ENCODE measurements at regions not wholly inside any gene's neighbourhood (a gene's known extent, or its start where the extent isn't known, plus 50 kb on each side); places are given as distances from the start of the nearest gene placed in this dataset.

DNA sequence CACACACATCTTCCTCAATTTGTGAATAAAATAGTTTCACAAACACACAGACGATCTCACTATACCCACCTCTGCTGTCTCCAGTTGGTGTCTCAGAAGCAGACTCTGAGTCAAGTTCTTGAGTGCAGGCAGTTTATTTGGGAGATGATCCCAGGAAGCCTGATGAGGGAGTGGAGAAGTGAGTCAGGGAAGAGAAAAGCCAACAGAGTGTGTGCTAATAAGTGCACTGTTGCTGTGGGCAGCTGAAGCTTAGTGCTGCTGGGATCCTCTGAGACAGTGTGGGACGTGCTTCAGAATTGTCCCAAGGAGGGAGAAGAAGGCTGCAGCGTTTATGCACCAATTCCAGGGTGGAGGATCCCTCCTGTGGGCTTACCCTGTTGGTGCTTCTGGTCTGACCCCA lies 423.2 kb upstream of the C16orf82 start:
- Histone ChIP-seq H3K27ac (ENCODE audit: low read depth, low read length) (no peak overlapping the region), H3K9me2 (ENCODE audit: insufficient read depth) (no peaks in the 10 kb centered on the region), H2AFZ (ENCODE audit: low read depth, low read length, poor library complexity, severe bottlenecking) (no peak overlapping the region), H3K4me2 (ENCODE audit: low read length) (no peak overlapping the region), H3K4me3 (replicated peaks in 1 of 2; ENCODE audit: low read depth in 1 of 2, low read length in 2 of 2) (no peak overlapping the region), H4K20me1 (ENCODE audit: insufficient read depth) (no peaks in the 10 kb centered on the region), H3K9me3 (ENCODE audit: control insufficient read depth in 1 of 2, insufficient read depth in 1 of 2, low read depth in 1 of 2, low read length in 2 of 2) (no peaks in the 10 kb centered on the region; a peak in 1 of 4 replicates), H3K79me2 (ENCODE audit: insufficient read depth, low read length) (no peaks in the 10 kb centered on the region), H3K4me1 (ENCODE audit: control insufficient read depth in 1 of 2, insufficient read depth in 2 of 2, low read length in 2 of 2) (no peaks in the 10 kb centered on the region), H3K27me3 (ENCODE audit: insufficient read depth, low read length) (no peaks in the 10 kb centered on the region), H3K9ac (ENCODE audit: low read length) (no peak overlapping the region), H3K36me3 (ENCODE audit: control insufficient read depth in 1 of 2, insufficient read depth in 2 of 2, low read length in 2 of 2) (no peaks in the 10 kb centered on the region)
- no TSS peak for BruUV-seq (replicated peaks)
- no peak for DNase-seq (ENCODE audit: low read depth, low spot score)
- ATAC-seq = no peak
- ChIA-PET CTCF (no interaction called here), RAD21 (ENCODE audit: low non-redundant PET in 1 of 2, low total read pairs in 2 of 2, uncharacterized antibody in 2 of 2, unreplicated experiment in 2 of 2) (no interaction called here), POLR2A (no interaction called here)
- no peak for TF ChIP-seq CBX3 (IDR thresholded peaks at IDR 0.05; ENCODE audit: low read depth)
- TF ChIP-seq, protein P1, sequence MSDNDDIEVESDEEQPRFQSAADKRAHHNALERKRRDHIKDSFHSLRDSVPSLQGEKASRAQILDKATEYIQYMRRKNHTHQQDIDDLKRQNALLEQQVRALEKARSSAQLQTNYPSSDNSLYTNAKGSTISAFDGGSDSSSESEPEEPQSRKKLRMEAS (IDR thresholded peaks at IDR 0.05) = no peak
- TF ChIP-seq, protein P2, sequence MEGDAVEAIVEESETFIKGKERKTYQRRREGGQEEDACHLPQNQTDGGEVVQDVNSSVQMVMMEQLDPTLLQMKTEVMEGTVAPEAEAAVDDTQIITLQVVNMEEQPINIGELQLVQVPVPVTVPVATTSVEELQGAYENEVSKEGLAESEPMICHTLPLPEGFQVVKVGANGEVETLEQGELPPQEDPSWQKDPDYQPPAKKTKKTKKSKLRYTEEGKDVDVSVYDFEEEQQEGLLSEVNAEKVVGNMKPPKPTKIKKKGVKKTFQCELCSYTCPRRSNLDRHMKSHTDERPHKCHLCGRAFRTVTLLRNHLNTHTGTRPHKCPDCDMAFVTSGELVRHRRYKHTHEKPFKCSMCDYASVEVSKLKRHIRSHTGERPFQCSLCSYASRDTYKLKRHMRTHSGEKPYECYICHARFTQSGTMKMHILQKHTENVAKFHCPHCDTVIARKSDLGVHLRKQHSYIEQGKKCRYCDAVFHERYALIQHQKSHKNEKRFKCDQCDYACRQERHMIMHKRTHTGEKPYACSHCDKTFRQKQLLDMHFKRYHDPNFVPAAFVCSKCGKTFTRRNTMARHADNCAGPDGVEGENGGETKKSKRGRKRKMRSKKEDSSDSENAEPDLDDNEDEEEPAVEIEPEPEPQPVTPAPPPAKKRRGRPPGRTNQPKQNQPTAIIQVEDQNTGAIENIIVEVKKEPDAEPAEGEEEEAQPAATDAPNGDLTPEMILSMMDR (IDR thresholded peaks at IDR 0.05 in 2 of 3, conservative IDR thresholded peaks at IDR 0.05 in 1 of 3; ENCODE audit: borderline replicate concordance in 1 of 3, insufficient read depth in 1 of 3, low read depth in 2 of 3, low read length in 2 of 3) = no peak
- TF ChIP-seq TCF7L2 (IDR thresholded peaks at IDR 0.05; ENCODE audit: borderline replicate concordance, extremely low read depth, insufficient read depth, insufficient read length) = no peak
- TF ChIP-seq JUND (IDR thresholded peaks at IDR 0.05) = no peak
- TF ChIP-seq, protein P3, sequence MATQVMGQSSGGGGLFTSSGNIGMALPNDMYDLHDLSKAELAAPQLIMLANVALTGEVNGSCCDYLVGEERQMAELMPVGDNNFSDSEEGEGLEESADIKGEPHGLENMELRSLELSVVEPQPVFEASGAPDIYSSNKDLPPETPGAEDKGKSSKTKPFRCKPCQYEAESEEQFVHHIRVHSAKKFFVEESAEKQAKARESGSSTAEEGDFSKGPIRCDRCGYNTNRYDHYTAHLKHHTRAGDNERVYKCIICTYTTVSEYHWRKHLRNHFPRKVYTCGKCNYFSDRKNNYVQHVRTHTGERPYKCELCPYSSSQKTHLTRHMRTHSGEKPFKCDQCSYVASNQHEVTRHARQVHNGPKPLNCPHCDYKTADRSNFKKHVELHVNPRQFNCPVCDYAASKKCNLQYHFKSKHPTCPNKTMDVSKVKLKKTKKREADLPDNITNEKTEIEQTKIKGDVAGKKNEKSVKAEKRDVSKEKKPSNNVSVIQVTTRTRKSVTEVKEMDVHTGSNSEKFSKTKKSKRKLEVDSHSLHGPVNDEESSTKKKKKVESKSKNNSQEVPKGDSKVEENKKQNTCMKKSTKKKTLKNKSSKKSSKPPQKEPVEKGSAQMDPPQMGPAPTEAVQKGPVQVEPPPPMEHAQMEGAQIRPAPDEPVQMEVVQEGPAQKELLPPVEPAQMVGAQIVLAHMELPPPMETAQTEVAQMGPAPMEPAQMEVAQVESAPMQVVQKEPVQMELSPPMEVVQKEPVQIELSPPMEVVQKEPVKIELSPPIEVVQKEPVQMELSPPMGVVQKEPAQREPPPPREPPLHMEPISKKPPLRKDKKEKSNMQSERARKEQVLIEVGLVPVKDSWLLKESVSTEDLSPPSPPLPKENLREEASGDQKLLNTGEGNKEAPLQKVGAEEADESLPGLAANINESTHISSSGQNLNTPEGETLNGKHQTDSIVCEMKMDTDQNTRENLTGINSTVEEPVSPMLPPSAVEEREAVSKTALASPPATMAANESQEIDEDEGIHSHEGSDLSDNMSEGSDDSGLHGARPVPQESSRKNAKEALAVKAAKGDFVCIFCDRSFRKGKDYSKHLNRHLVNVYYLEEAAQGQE (IDR thresholded peaks at IDR 0.05; ENCODE audit: low read depth) = no peak
- TF ChIP-seq POLR2AphosphoS5 (IDR thresholded peaks at IDR 0.05; ENCODE audit: low read depth, low read length) = no peak
- TF ChIP-seq SRF (IDR thresholded peaks at IDR 0.05; ENCODE audit: low read depth) = no peak
- no peak for TF ChIP-seq ZNF274 (IDR thresholded peaks at IDR 0.05; ENCODE audit: low read depth, low read length)
- TF ChIP-seq ZFX (IDR thresholded peaks at IDR 0.05) = no peak
- TF ChIP-seq CEBPB (IDR thresholded peaks at IDR 0.05; ENCODE audit: low read depth) = no peak
- no peak for TF ChIP-seq FOSL1 (IDR thresholded peaks at IDR 0.05; ENCODE audit: low read depth)
- no peak for TF ChIP-seq EGR1 (IDR thresholded peaks at IDR 0.05; ENCODE audit: low read depth)
- TF ChIP-seq, protein P4, sequence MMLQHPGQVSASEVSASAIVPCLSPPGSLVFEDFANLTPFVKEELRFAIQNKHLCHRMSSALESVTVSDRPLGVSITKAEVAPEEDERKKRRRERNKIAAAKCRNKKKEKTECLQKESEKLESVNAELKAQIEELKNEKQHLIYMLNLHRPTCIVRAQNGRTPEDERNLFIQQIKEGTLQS (IDR thresholded peaks at IDR 0.05) = no peak
- intact Hi-C loops (cut with micrococcal nuclease) = no loop called here
